ENCODE measurements at regions not wholly inside any gene's neighbourhood (a gene's known extent, or its start where the extent isn't known, plus 50 kb on each side); places are given as distances from the start of the nearest gene placed in this dataset.

- DNase-seq, result no peak
- TF ChIP-seq, protein P1, sequence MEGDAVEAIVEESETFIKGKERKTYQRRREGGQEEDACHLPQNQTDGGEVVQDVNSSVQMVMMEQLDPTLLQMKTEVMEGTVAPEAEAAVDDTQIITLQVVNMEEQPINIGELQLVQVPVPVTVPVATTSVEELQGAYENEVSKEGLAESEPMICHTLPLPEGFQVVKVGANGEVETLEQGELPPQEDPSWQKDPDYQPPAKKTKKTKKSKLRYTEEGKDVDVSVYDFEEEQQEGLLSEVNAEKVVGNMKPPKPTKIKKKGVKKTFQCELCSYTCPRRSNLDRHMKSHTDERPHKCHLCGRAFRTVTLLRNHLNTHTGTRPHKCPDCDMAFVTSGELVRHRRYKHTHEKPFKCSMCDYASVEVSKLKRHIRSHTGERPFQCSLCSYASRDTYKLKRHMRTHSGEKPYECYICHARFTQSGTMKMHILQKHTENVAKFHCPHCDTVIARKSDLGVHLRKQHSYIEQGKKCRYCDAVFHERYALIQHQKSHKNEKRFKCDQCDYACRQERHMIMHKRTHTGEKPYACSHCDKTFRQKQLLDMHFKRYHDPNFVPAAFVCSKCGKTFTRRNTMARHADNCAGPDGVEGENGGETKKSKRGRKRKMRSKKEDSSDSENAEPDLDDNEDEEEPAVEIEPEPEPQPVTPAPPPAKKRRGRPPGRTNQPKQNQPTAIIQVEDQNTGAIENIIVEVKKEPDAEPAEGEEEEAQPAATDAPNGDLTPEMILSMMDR (IDR thresholded peaks at IDR 0.05; ENCODE audit: low read depth, low read length), result no peak
- Histone ChIP-seq H3K36me3 (no peaks in the 10 kb centered on the region), H3K4me3 (ENCODE audit: low read depth, low read length) (no peak overlapping the region), H3K27ac (no peak overlapping the region), H3K27me3 (ENCODE audit: insufficient read depth, low read depth, severe bottlenecking) (no peaks in the 10 kb centered on the region), H3K9me3 (ENCODE audit: severe bottlenecking) (no peaks in the 10 kb centered on the region)
Observed at GRCh38 chrX:95218976-95219375, 1465.7 kb upstream of the DIAPH2 start.

- Histone ChIP-seq H3K9me3 (ENCODE audit: severe bottlenecking) (no peaks in the 10 kb centered on the region), H3K4me3 (ENCODE audit: low read depth, low read length) (no peak overlapping the region), H3K27ac (no peak overlapping the region), H3K36me3 (no peaks in the 10 kb centered on the region), H3K27me3 (ENCODE audit: insufficient read depth, low read depth, severe bottlenecking) (no peaks in the 10 kb centered on the region)
- TF ChIP-seq, protein P1 (IDR thresholded peaks at IDR 0.05; ENCODE audit: low read depth, low read length), result no peak
- no peak for DNase-seq
Observed at GRCh38 chrX:95248386-95248785, 1436.3 kb upstream of the DIAPH2 start.

- H3K9me3 ChIP-seq (ENCODE audit: severe bottlenecking), result no peaks in the 10 kb centered on the region
- DNase-seq, result no peak
- TF ChIP-seq, protein P1 (IDR thresholded peaks at IDR 0.05; ENCODE audit: low read depth, low read length), result no peak
Observed at GRCh38 chrX:95290455-95290854, 1394.2 kb upstream of the DIAPH2 start.

DNA sequence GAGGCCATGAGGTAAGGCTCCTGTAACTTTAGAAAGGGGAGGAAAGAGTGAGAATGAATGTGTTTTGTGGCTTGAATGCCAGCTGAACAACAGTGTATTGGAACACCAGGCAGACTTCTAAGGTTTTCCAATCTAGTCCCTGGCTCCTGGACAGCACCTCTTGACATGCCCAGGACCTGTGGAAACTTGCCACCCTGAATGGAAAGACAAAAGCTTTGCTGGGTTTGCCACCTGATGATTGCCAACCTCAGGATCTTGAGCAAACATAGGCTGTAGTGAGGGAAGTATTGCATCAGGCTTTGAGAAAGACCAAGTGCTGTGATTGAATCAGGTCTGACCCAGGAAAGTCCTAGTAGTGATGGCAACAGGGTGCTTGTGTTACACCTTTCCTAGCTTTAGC is 1393.1 kb upstream of the DIAPH2 start:
- peaks cover 4% of the 10 kb centered on the region for H3K27me3 ChIP-seq (ENCODE audit: insufficient read depth, low read depth, severe bottlenecking)
- H3K27ac ChIP-seq, result no peak overlapping the region
- no peak for DNase-seq
- H3K4me3 ChIP-seq (ENCODE audit: low read depth, low read length), result no peak overlapping the region
- TF ChIP-seq, protein P1 (IDR thresholded peaks at IDR 0.05; ENCODE audit: low read depth, low read length), result no peak
- H3K36me3 ChIP-seq, result no peaks in the 10 kb centered on the region
- no peaks in the 10 kb centered on the region for H3K9me3 ChIP-seq (ENCODE audit: severe bottlenecking)

More at GRCh38 chrX:95290455-95290854, 1394.2 kb upstream of the DIAPH2 start:
- Histone ChIP-seq H3K27ac (no peak overlapping the region), H3K4me3 (ENCODE audit: low read depth, low read length) (no peak overlapping the region), H3K27me3 (ENCODE audit: insufficient read depth, low read depth, severe bottlenecking) (peaks cover 4% of the 10 kb centered on the region), H3K36me3 (no peaks in the 10 kb centered on the region)

DNA sequence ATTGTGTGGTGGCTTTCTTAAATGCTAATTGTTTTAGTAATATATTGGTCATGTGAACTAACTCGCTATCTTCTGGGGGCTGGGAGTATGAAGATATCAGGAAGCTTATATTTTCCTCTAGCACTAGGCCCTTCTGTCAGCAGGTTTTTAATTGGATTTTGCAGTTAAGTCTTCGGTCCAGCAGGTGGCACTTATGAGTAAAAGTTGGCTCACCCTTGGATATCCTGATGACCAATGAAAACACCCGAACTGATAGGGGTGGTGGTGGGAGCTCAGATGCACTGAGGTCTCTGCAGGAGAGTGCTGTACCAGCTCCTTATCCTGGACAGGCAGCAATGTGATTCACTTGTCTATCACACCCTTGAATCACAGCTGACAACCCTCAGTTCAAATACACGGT is 1365.8 kb upstream of the DIAPH2 start:
- Histone ChIP-seq H3K36me3 (no peaks in the 10 kb centered on the region), H3K27me3 (ENCODE audit: insufficient read depth, low read depth, severe bottlenecking) (peaks cover 3% of the 10 kb centered on the region), H3K9me3 (ENCODE audit: severe bottlenecking) (no peaks in the 10 kb centered on the region), H3K27ac (no peak overlapping the region), H3K4me3 (ENCODE audit: low read depth, low read length) (no peak overlapping the region)
- TF ChIP-seq, protein P1 (IDR thresholded peaks at IDR 0.05; ENCODE audit: low read depth, low read length), result peak; percentile 45; the same call in 1 of the 2 replicates
- DNase-seq, result peak; percentile 16

GRCh38 chrX:95325185-95325584 is 1359.5 kb upstream of the DIAPH2 start:
- no peaks in the 10 kb centered on the region for H3K36me3 ChIP-seq
- DNase-seq, result no peak
- no peak overlapping the region for H3K27ac ChIP-seq
- H3K9me3 ChIP-seq (ENCODE audit: severe bottlenecking), result no peaks in the 10 kb centered on the region
- TF ChIP-seq, protein P1 (IDR thresholded peaks at IDR 0.05; ENCODE audit: low read depth, low read length), result no peak
- no peaks in the 10 kb centered on the region for H3K27me3 ChIP-seq (ENCODE audit: insufficient read depth, low read depth, severe bottlenecking)
- no peak overlapping the region for H3K4me3 ChIP-seq (ENCODE audit: low read depth, low read length)
